H54 (cell line): ENCODE measurements at regions not wholly inside any gene's neighbourhood (a gene's known extent, or its start where the extent isn't known, plus 50 kb on each side); places are given as distances from the start of the nearest gene placed in this dataset.

ENCODE experiments used
- DNase-seq: peaks from one replicate; pipeline ENCODE4 v3.0.0; 2011; ENCODE audit warnings: low spot score, mixed read lengths; ENCODE audit not compliant: insufficient read length
- FAIRE-seq: peaks from 3 replicates; lab custom pipeline; 2011; peaks lifted over from hg19 to GRCh38; lab: Jason Lieb, UNC
- POLR2A ChIP-seq: IDR thresholded peaks from 2 replicates; pipeline ENCODE4 v1.6.1; 2011; ENCODE audit warnings: low read depth, mild to moderate bottlenecking, low read length

DNA sequence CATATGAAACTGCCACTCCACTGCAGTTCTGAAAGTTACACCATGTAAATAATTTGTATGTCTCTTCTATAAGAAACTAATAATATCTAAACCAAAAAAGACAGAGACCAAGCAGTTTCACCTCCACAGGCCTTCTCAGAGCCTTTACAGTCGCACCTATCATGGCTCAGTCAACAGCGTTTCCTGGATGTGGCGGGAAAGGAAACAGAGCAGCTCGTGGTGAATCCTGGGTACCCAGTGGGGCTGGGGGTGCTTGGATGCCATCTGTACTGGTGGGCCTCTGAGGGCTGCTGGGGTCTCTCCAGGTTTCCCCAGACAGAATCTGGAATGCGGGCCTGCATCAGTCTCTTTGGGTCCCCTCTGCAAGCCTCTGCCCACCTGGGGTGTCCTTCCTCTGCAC lies 100.2 kb upstream of the CASZ1 start:
- FAIRE-seq = no peak
- no peak for TF ChIP-seq POLR2A
- no peak for DNase-seq

DNA sequence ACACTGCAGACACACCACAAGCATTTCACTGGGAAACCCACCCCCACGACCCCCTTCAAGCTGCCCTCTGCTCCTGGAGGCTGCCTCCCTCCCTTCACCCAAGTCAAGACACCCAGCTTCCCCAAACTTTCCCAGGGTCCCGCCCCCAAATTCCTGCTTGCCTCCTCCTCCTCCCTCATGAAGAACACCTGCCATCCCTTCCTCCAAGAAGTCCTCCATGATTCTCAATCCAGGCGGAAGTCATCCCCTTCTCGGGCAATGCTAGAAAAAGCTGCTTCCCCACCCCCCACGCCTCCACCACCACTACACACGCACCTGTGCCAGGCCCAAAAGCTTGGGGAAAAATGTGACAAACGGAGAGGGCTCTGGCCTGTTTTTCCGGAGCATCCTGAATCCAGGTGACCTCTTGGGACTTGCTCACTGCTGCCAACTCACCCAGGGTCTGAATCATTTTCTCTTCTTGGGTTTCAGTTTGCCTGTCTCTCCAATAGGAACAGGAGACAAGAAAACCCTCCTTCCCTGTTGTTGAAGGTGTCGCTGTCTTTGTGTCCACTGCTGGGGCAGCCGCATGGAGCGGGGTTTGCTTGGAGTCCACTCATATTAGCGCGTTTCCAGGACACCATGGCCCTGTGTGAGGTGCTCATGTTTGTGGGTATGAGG lies 101.0 kb upstream of the CASZ1 start:
- DNase-seq = no peak
- FAIRE-seq = peak; percentile 87
- TF ChIP-seq POLR2A = no peak

- TF ChIP-seq POLR2A = no peak
- FAIRE-seq (peak; percentile 66), DNase-seq (peak; percentile 69)
Measured at GRCh38 chr1:10897981-10898728, 101.7 kb upstream of the CASZ1 start.

DNA sequence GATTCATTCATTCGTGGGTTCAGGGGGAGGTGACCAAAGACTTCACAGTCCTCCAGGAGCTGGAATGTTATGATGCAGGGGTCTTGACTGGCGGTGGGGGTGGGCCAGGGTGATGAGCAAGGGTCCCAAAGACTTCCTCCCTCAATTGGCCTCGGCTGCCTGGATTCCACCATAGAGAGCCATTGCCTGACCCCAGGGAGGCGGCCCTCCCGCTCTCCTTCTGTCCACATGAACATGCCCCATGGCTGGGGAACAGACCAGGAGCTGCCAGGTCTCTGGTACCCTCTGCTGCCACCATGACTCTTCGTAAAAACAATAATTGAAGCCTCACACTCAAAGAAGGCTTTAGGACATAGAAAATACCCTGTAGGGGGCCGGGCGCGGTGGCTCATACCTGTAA lies 102.5 kb upstream of the CASZ1 start:
- no peak for DNase-seq
- no peak for TF ChIP-seq POLR2A
- FAIRE-seq = no peak

- TF ChIP-seq POLR2A = no peak
- FAIRE-seq = no peak
- DNase-seq = no peak
Measured at GRCh38 chr1:10899490-10900250, 103.2 kb upstream of the CASZ1 start.

DNA sequence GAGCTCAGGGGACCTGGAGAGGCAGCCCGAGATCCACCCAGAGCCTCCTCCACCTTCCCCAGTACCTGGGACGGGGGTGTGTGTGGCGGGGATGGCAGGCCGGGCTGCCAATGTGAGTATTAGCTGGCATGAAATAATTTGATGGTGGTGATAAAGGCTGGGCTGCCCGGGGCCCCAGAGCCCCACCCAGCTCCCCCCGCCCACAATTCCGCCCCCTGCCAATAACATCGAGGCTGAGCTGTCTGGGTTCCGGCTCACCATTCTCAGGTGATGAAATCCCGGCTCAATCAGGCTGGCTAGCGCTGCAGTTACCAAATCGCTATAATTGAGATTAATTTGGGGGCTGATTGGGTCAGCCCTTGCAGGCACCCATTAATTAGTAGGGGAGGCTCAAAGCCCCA lies 103.8 kb upstream of the CASZ1 start:
- DNase-seq (no peak), FAIRE-seq (no peak)
- TF ChIP-seq POLR2A = no peak

DNA sequence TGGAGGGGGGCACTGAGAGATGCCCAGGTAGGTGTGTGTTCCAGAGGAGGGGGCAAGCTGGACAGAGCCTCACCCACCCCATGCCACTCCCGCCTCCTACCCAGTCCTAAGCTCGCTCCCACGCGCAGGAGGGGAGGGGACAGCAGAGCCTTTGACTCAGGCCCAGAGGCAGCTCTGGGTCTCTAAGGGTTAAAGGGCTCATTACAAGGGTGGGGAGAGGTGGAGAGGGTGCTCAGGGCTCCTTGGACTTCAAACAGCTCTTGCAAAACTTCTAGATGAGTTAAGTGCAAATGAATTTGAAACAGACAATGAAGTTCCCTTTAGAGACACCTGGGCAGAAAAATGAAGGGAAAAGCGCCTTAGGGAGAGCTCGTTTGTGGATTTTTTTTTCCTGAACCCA lies 104.2 kb upstream of the CASZ1 start:
- DNase-seq (peak; percentile 27), FAIRE-seq (no peak)
- no peak for TF ChIP-seq POLR2A

GRCh38 chr1:10901091-10901890 lies 104.8 kb upstream of the CASZ1 start:
- FAIRE-seq (no peak), DNase-seq (peak; percentile 40)
- no peak for TF ChIP-seq POLR2A

GRCh38 chr1:10901891-10902805 lies 105.7 kb upstream of the CASZ1 start:
- no peak for TF ChIP-seq POLR2A
- DNase-seq (no peak), FAIRE-seq (no peak)

GRCh38 chr1:10903421-10903820 lies 107.0 kb upstream of the CASZ1 start:
- no peak for TF ChIP-seq POLR2A
- FAIRE-seq (no peak), DNase-seq (no peak)

GRCh38 chr1:10903821-10904220 lies 107.4 kb upstream of the CASZ1 start:
- FAIRE-seq (no peak), DNase-seq (no peak)
- TF ChIP-seq POLR2A = no peak

DNA sequence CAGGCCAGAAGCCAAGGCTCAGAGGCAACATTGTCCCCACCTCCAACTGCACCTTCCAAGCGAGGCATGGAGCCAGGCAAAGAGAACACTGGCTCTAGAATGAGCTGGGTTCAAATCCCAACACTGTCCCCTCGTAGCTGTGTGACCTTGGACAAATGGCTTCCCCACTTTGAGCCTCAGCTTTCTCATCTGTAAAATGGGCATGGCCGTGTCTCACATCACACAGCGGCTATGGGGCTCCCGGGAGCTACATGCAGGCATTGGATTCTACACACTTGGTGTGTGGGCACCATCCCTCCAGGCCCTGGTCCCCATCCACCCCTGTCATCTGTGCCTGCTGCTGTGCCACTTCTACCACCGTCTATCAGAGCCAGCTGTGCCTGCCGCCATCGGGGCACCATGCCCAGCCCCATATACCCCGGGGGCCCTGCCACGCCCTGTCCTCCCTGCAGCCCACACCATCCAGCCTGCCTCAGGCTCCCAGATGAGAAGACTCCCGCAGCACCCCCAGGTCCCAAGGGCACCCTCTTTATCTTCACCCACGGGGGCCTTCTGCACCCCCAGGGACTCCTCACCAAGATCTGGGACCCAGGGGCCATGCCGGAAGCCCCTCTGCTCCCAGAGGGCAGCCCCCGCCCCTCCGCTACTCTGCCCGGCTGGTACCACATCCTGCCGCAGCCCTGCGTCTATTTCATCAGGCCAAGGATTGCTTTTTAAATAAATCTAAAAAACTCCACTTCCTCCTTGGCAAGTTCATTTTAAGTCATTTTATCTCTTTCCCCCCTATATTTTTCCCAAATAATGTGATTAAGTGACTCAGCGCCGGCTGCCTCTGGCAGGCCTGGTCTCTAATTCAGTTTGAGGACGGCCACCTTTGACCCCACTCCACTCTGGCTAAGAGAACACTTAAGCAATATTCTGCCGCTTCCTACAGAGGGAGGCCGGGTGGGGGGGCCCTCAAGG lies 107.8 kb upstream of the TARDBP start:
- FAIRE-seq (no peak), DNase-seq (no peak)

More for the DNA sequence above, 107.8 kb upstream of the TARDBP start:
- no peak for TF ChIP-seq POLR2A
